H1 (cell line): ENCODE measurements at regions not wholly inside any gene's neighbourhood (a gene's known extent, or its start where the extent isn't known, plus 50 kb on each side); places are given as distances from the start of the nearest gene placed in this dataset.
A peak's percentile ranks its signal among the peaks of the same experiment; 100 is the strongest.

Source experiments
- CTCF ChIA-PET: fragments of 300-600 bp; sonication (Branson Sonifier 250); formaldehyde crosslinking; loops from one replicate; lab custom pipeline; 2021; ENCODE audit not compliant: partially characterized antibody; lab: Charles Lee
- POLR2A ChIA-PET: fragments of 300-600 bp; sonication (Branson Sonifier 250); formaldehyde crosslinking; loops from one replicate; lab custom pipeline; 2021; ENCODE audit warnings: inconsistent platforms; ENCODE audit not compliant: partially characterized antibody; lab: Charles Lee
- DNase-seq, 2 experiments: peaks; one replicate each; pipeline versions ENCODE4 v3.0.0 to v3.0.0-alpha.2; 2010 to 2022; ENCODE audit warnings: low spot score in 2 of 2, low read depth in 1 of 2, mixed read lengths in 1 of 2
- FAIRE-seq: peaks from 2 replicates; lab custom pipeline; 2011; peaks lifted over from hg19 to GRCh38; lab: Jason Lieb, UNC
- H2AFZ ChIP-seq: 2 replicates; pipeline ENCODE4 v1.8.1; 2012; ENCODE audit warnings: low read length, inconsistent platforms
- H2AK5ac ChIP-seq: 2 replicates; pipeline ENCODE4 v1.6.1; 2013; ENCODE audit warnings: low read depth, low read length
- H2BK120ac ChIP-seq: replicated peaks from 2 replicates; pipeline ENCODE3; 2013; ENCODE audit warnings: low read depth, low read length, inconsistent platforms
- H2BK12ac ChIP-seq: 2 replicates; pipeline ENCODE4 v1.6.1; 2013; ENCODE audit warnings: low read depth, low read length
- H2BK15ac ChIP-seq: 2 replicates; pipeline ENCODE4 v1.6.1; 2013; ENCODE audit warnings: low read length
- H2BK20ac ChIP-seq: 2 replicates; pipeline ENCODE4 v1.6.1; 2013; ENCODE audit warnings: low read length
- H2BK5ac ChIP-seq: 2 replicates; pipeline ENCODE4 v1.6.1; 2013; ENCODE audit warnings: low read depth, low read length
- H3K14ac ChIP-seq: 2 replicates; pipeline ENCODE4 v1.6.1; 2013; ENCODE audit warnings: inconsistent platforms; ENCODE audit not compliant: insufficient read length
- H3K18ac ChIP-seq: 2 replicates; pipeline ENCODE4 v1.6.1; 2013; ENCODE audit warnings: low read length; ENCODE audit errors: extremely low read depth
- H3K23ac ChIP-seq: 2 replicates; pipeline ENCODE4 v1.6.1; 2013; ENCODE audit warnings: inconsistent platforms; ENCODE audit not compliant: insufficient read length
- H3K23me2 ChIP-seq: 2 replicates; pipeline ENCODE4 v1.6.1; 2013; ENCODE audit warnings: low read depth, low read length
- H3K27ac ChIP-seq: 2 replicates; pipeline ENCODE4 v1.6.1; 2011; ENCODE audit warnings: low read depth, low read length, inconsistent platforms
- H3K27me3 ChIP-seq, 4 experiments: replicated peaks in 1 of 4; 1 replicate in 1 of 4; 2 replicates in 3 of 4; pipeline versions ENCODE4 v1.6.1 to v1.8.1; 2011 to 2013; ENCODE audit warnings: low read length in 3 of 4, mild to moderate bottlenecking in 3 of 4, inconsistent platforms in 2 of 4, mixed read lengths in 2 of 4, moderate library complexity in 1 of 4; ENCODE audit not compliant: control insufficient read depth in 3 of 4, insufficient read depth in 3 of 4; ENCODE audit errors: extremely low read depth in 1 of 4
- H3K36me3 ChIP-seq, 4 experiments: 2 replicates each; pipeline versions ENCODE4 v1.6.1 to v1.8.1; 2011 to 2013; ENCODE audit warnings: mild to moderate bottlenecking in 4 of 4, low read length in 3 of 4, moderate library complexity in 2 of 4, control low read depth in 1 of 4, inconsistent platforms in 1 of 4; ENCODE audit not compliant: insufficient read depth in 4 of 4, control insufficient read depth in 2 of 4
- H3K4ac ChIP-seq: replicated peaks from 2 replicates; pipeline ENCODE3; 2013; ENCODE audit warnings: low read length, low read depth, mixed read lengths, inconsistent platforms; ENCODE audit not compliant: insufficient read length
- H3K4me1 ChIP-seq, 4 experiments: replicated peaks in 1 of 4; 1 replicate in 1 of 4; 2 replicates in 3 of 4; pipeline versions ENCODE4 v1.6.1 to v1.8.1; 2011 to 2013; ENCODE audit warnings: low read length in 3 of 4, inconsistent platforms in 2 of 4, mixed read lengths in 1 of 4; ENCODE audit not compliant: insufficient read depth in 4 of 4, control insufficient read depth in 3 of 4
- H3K4me2 ChIP-seq, 2 experiments: 2 replicates each; pipeline versions ENCODE4 v1.6.1 to v1.8.1; 2011 to 2013; ENCODE audit warnings: low read depth in 2 of 2, low read length in 2 of 2, control low read depth in 1 of 2, inconsistent platforms in 1 of 2, mild to moderate bottlenecking in 1 of 2; ENCODE audit not compliant: insufficient read depth in 1 of 2
- H3K4me3 ChIP-seq, 4 experiments: fragments of 200-600, 300-600 bp in 1 of 4; sonication (generic), shearing (Covaris generic), sonication (Bioruptor Twin) in 1 of 4; 2 replicates each; pipeline versions ENCODE4 v1.5.1 to v1.8.1; 2011 to 2016; ENCODE audit warnings: low read length in 4 of 4, low read depth in 3 of 4, control low read depth in 2 of 4, inconsistent platforms in 2 of 4, mild to moderate bottlenecking in 2 of 4, mixed read lengths in 1 of 4, moderate library complexity in 1 of 4; ENCODE audit not compliant: insufficient read depth in 2 of 4; ENCODE audit errors: extremely low read depth in 1 of 4
- H3K56ac ChIP-seq: replicated peaks from 2 replicates; pipeline ENCODE3; 2013; ENCODE audit warnings: low read depth, mild to moderate bottlenecking, mixed read lengths, low read length, inconsistent platforms; ENCODE audit not compliant: insufficient read length
- H3K79me1 ChIP-seq: 2 replicates; pipeline ENCODE4 v1.6.1; 2013; ENCODE audit warnings: low read depth, low read length, control low read depth
- H3K79me2 ChIP-seq, 2 experiments: 2 replicates each; pipeline versions ENCODE4 v1.6.1 to v1.8.1; 2012 to 2013; ENCODE audit warnings: low read length in 2 of 2, mild to moderate bottlenecking in 2 of 2, inconsistent platforms in 1 of 2; ENCODE audit not compliant: insufficient read depth in 2 of 2, control insufficient read depth in 1 of 2
- H3K9ac ChIP-seq, 4 experiments: replicated peaks in 1 of 4; 1 replicate in 1 of 4; 2 replicates in 3 of 4; pipeline versions ENCODE4 v1.6.1 to v1.8.1; 2011 to 2013; ENCODE audit warnings: low read depth in 3 of 4, low read length in 3 of 4, control low read depth in 2 of 4, mild to moderate bottlenecking in 2 of 4, moderate library complexity in 2 of 4, inconsistent platforms in 1 of 4; ENCODE audit errors: extremely low read depth in 1 of 4
- H3K9me3 ChIP-seq, 2 experiments: 2 replicates each; pipeline versions ENCODE4 v1.6.1 to v1.8.1; 2012 to 2013; ENCODE audit warnings: mild to moderate bottlenecking in 2 of 2, moderate library complexity in 2 of 2, control low read depth in 1 of 2, inconsistent platforms in 1 of 2, low read depth in 1 of 2, low read length in 1 of 2, mixed read lengths in 1 of 2; ENCODE audit not compliant: insufficient read depth in 2 of 2
- H4K20me1 ChIP-seq, 2 experiments: replicated peaks in 1 of 2; 2 replicates each; pipeline versions ENCODE3 to v1.8.1; 2011 to 2013; ENCODE audit warnings: inconsistent platforms in 2 of 2, low read length in 2 of 2, mild to moderate bottlenecking in 1 of 2; ENCODE audit not compliant: insufficient read depth in 2 of 2, control insufficient read depth in 1 of 2
- H4K5ac ChIP-seq: 2 replicates; pipeline ENCODE4 v1.6.1; 2013; ENCODE audit warnings: low read length, low read depth, mixed read lengths, inconsistent platforms; ENCODE audit not compliant: insufficient read length
- H4K8ac ChIP-seq: 2 replicates; pipeline ENCODE4 v1.8.0; 2013; ENCODE audit warnings: mild to moderate bottlenecking, moderate library complexity, low read length, inconsistent platforms; ENCODE audit not compliant: insufficient read depth; ENCODE audit errors: extremely low read depth
- H4K91ac ChIP-seq: replicated peaks from 2 replicates; pipeline ENCODE3; 2013; ENCODE audit warnings: low read length, mixed read lengths, inconsistent platforms; ENCODE audit not compliant: insufficient read length
- FOSL1 ChIP-seq: IDR thresholded peaks from 2 replicates; pipeline ENCODE4 v1.6.1; 2011; ENCODE audit warnings: mild to moderate bottlenecking, low read depth, low read length, moderate library complexity; ENCODE audit not compliant: insufficient read depth
- POLR2AphosphoS5 ChIP-seq: IDR thresholded peaks from 2 replicates; pipeline ENCODE4 v1.6.1; 2011; ENCODE audit warnings: low read depth, low read length
- SAP30 ChIP-seq: fragments of 300-600 bp; sonication (generic); IDR thresholded peaks from 2 replicates; pipeline ENCODE4 v1.7.1; 2012; ENCODE audit warnings: low read length, moderate library complexity, mild to moderate bottlenecking, inconsistent platforms; ENCODE audit not compliant: insufficient read depth, insufficient replicate concordance
- TEAD4 ChIP-seq: IDR thresholded peaks from 2 replicates; pipeline ENCODE4 v1.6.1; 2012; ENCODE audit warnings: low read depth, low read length, inconsistent platforms, mixed read lengths

- no peak for TF ChIP-seq SAP30
- peak; percentile 51; the same call in 1 of the 2 replicates for TF ChIP-seq TEAD4
- no peak for TF ChIP-seq FOSL1
- no peak for TF ChIP-seq POLR2AphosphoS5
- TF ChIP-seq, all 59 proteins: peak for 1
- Histone ChIP-seq H3K9ac (no peak overlapping the region), H4K8ac (no peak overlapping the region), H2BK15ac (no peak overlapping the region), H3K27me3 (no peaks in the 10 kb centered on the region), H2AFZ (no peak overlapping the region), H3K9me3 (no peaks in the 10 kb centered on the region), H2BK5ac (no peak overlapping the region), H3K4ac (no peak overlapping the region), H2BK20ac (no peak overlapping the region), H3K23ac (no peak overlapping the region), H3K23me2 (no peaks in the 10 kb centered on the region), H4K20me1 (no peaks in the 10 kb centered on the region), H3K79me2 (no peaks in the 10 kb centered on the region), H2BK120ac (no peak overlapping the region), H3K79me1 (no peaks in the 10 kb centered on the region), H2AK5ac (no peak overlapping the region), H3K4me3 (no peak overlapping the region), H2BK12ac (no peak overlapping the region), H3K36me3 (no peaks in the 10 kb centered on the region), H4K91ac (no peak overlapping the region), H3K56ac (no peak overlapping the region), H4K5ac (no peak overlapping the region), H3K4me2 (no peak overlapping the region), H3K4me1 (no peaks in the 10 kb centered on the region; a peak in 2 of 7 replicates), H3K18ac (peak overlapping the region; percentile 44; the same call in 1 of the 2 replicates), H3K14ac (no peak overlapping the region), H3K27ac (no peak overlapping the region)
- ChIA-PET POLR2A (no interaction called here), CTCF (no interaction called here)
- DNase-seq (no peak), FAIRE-seq (no peak)
Measured at GRCh38 chr3:148006508-148006907, 597.3 kb downstream of the ZIC1 start.
